DND-41 (cell line): ENCODE measurements at regions not wholly inside any gene's neighbourhood (a gene's known extent, or its start where the extent isn't known, plus 50 kb on each side); places are given as distances from the start of the nearest gene placed in this dataset.

Experiments
- ATAC-seq: fragments of 200-7000 bp; cut with Tn5 transposase; 3 replicates; pipeline ENCODE4 v1.9.1; 2021; ENCODE audit warnings: low read depth; ENCODE audit not compliant: insufficient read depth
- DNase-seq: peaks from one replicate; pipeline ENCODE4 v3.0.0-alpha.2; 2020
- H2AFZ ChIP-seq: 2 replicates; pipeline ENCODE4 v1.6.0; 2012; ENCODE audit warnings: low read depth, low read length
- H3K27ac ChIP-seq: 2 replicates; pipeline ENCODE4 v1.5.1; 2012; ENCODE audit warnings: low read length, inconsistent platforms
- H3K27me3 ChIP-seq: fragments of 200-600 bp; sonication (generic); 2 replicates; pipeline ENCODE4 v1.6.0; 2012; ENCODE audit warnings: low read length, mild to moderate bottlenecking, inconsistent platforms; ENCODE audit not compliant: insufficient read depth, poor library complexity
- H3K36me3 ChIP-seq: 2 replicates; pipeline ENCODE4 v1.5.1; 2012; ENCODE audit warnings: low read length, inconsistent platforms; ENCODE audit not compliant: insufficient read depth
- H3K4me1 ChIP-seq: 2 replicates; pipeline ENCODE4 v1.5.1; 2012; ENCODE audit warnings: mild to moderate bottlenecking, low read length; ENCODE audit not compliant: insufficient read depth
- H3K4me2 ChIP-seq: 2 replicates; pipeline ENCODE4 v1.6.0; 2012; ENCODE audit warnings: mild to moderate bottlenecking, moderate library complexity, low read length, inconsistent platforms; ENCODE audit not compliant: insufficient read depth
- H3K4me3 ChIP-seq, 2 experiments: fragments of 200-600 bp in 1 of 2; shearing (Covaris generic) in 1 of 2; 2 replicates each; pipeline ENCODE4 v1.5.1; 2012 to 2016; ENCODE audit warnings: inconsistent platforms in 2 of 2, low read length in 2 of 2, mild to moderate bottlenecking in 2 of 2, low read depth in 1 of 2, moderate library complexity in 1 of 2
- H3K79me2 ChIP-seq: 2 replicates; pipeline ENCODE4 v1.6.0; 2012; ENCODE audit warnings: low read length, inconsistent platforms; ENCODE audit not compliant: insufficient read depth
- H3K9ac ChIP-seq: 2 replicates; pipeline ENCODE4 v1.6.0; 2012; ENCODE audit warnings: low read depth, mild to moderate bottlenecking, inconsistent platforms, low read length, moderate library complexity
- H3K9me3 ChIP-seq: 2 replicates; pipeline ENCODE4 v1.5.1; 2012; ENCODE audit warnings: low read length, moderate library complexity, mild to moderate bottlenecking, inconsistent platforms; ENCODE audit not compliant: insufficient read depth, severe bottlenecking
- H4K20me1 ChIP-seq: 2 replicates; pipeline ENCODE4 v1.6.0; 2012; ENCODE audit warnings: low read length; ENCODE audit not compliant: insufficient read depth
- CTCF ChIP-seq: IDR thresholded peaks from 2 replicates; pipeline ENCODE4 v1.5.1; 2012; ENCODE audit warnings: borderline replicate concordance, low read length, moderate library complexity, mild to moderate bottlenecking; ENCODE audit not compliant: poor library complexity, severe bottlenecking; ENCODE audit errors: extremely low read depth
- EZH2 ChIP-seq: IDR thresholded peaks from 3 replicates; pipeline ENCODE4 v1.6.1; 2012; ENCODE audit warnings: borderline replicate concordance, low read depth, mild to moderate bottlenecking, moderate library complexity, low read length, inconsistent platforms; ENCODE audit not compliant: severe bottlenecking

GRCh38 chr1:99557546-99558202 is 88.2 kb upstream of the PALMD start:
- no peaks in the 10 kb centered on the region for H3K79me2 ChIP-seq
- no peaks in the 10 kb centered on the region for H3K4me1 ChIP-seq
- DNase-seq (no peak), ATAC-seq (no peak)
- no peak overlapping the region for H3K27ac ChIP-seq
- H3K27me3 ChIP-seq = no peaks in the 10 kb centered on the region
- H3K9me3 ChIP-seq = no peaks in the 10 kb centered on the region
- H3K9ac ChIP-seq = no peak overlapping the region
- TF ChIP-seq EZH2 = no peak
- TF ChIP-seq CTCF = no peak
- no peak overlapping the region for H2AFZ ChIP-seq
- no peaks in the 10 kb centered on the region for H3K36me3 ChIP-seq
- no peak overlapping the region for H3K4me3 ChIP-seq
- no peaks in the 10 kb centered on the region for H4K20me1 ChIP-seq
- H3K4me2 ChIP-seq = no peak overlapping the region

- Histone ChIP-seq H3K36me3 (no peaks in the 10 kb centered on the region), H3K27ac (no peak overlapping the region), H3K9ac (no peak overlapping the region), H3K4me1 (no peaks in the 10 kb centered on the region), H3K4me2 (no peak overlapping the region), H3K79me2 (no peaks in the 10 kb centered on the region), H3K4me3 (no peak overlapping the region), H3K9me3 (no peaks in the 10 kb centered on the region), H3K27me3 (no peaks in the 10 kb centered on the region), H2AFZ (no peak overlapping the region), H4K20me1 (no peaks in the 10 kb centered on the region)
- DNase-seq (no peak), ATAC-seq (no peak)
- TF ChIP-seq CTCF = no peak
- TF ChIP-seq EZH2 = no peak
Observed at GRCh38 chr1:99559166-99559565, 86.7 kb upstream of the PALMD start.

GRCh38 chr1:99560207-99561040 is 85.5 kb upstream of the PALMD start:
- TF ChIP-seq CTCF (no peak), EZH2 (no peak)
- Histone ChIP-seq H3K9me3 (no peaks in the 10 kb centered on the region), H2AFZ (no peak overlapping the region), H3K36me3 (no peaks in the 10 kb centered on the region), H3K9ac (no peak overlapping the region), H4K20me1 (no peaks in the 10 kb centered on the region), H3K79me2 (no peaks in the 10 kb centered on the region), H3K4me1 (no peaks in the 10 kb centered on the region), H3K4me2 (no peak overlapping the region), H3K4me3 (no peak overlapping the region), H3K27ac (no peak overlapping the region), H3K27me3 (no peaks in the 10 kb centered on the region)
- DNase-seq = no peak
- no peak for ATAC-seq
